ENCODE measurements at regions not wholly inside any gene's neighbourhood (a gene's known extent, or its start where the extent isn't known, plus 50 kb on each side); places are given as distances from the start of the nearest gene placed in this dataset.

- Histone ChIP-seq H3K9me3 (replicated peaks in 1 of 2; ENCODE audit: control insufficient read depth in 2 of 2, insufficient read depth in 1 of 2, low read depth in 1 of 2, low read length in 2 of 2) (no peaks in the 10 kb centered on the region), H3K4me3 (ENCODE audit: low read length in 2 of 2) (no peak overlapping the region), H3K14ac (ENCODE audit: low read length) (no peak overlapping the region), H4K91ac (ENCODE audit: low read depth, low read length, poor library complexity) (no peak overlapping the region), H3K27me3 (ENCODE audit: control insufficient read depth in 3 of 3, insufficient read depth in 3 of 3, low read depth in 1 of 3, low read length in 3 of 3) (no peaks in the 10 kb centered on the region), H2BK15ac (ENCODE audit: low read length) (no peak overlapping the region), H3K4ac (ENCODE audit: low read length) (no peak overlapping the region), H2AK5ac (ENCODE audit: low read depth, low read length) (no peak overlapping the region), H2BK12ac (ENCODE audit: low read length) (no peak overlapping the region), H2BK120ac (ENCODE audit: low read depth, low read length) (no peak overlapping the region), H3K4me1 (ENCODE audit: control insufficient read depth in 2 of 2, insufficient read depth in 1 of 2, low read depth in 1 of 2, low read length in 2 of 2) (peaks cover 0 to 7% of the 10 kb centered on the region in 2 donors), H3K27ac (replicated peaks; ENCODE audit: low read length) (no peak overlapping the region), H4K8ac (ENCODE audit: low read depth, low read length) (no peak overlapping the region), H3K23ac (ENCODE audit: low read depth, low read length, poor library complexity) (no peak overlapping the region), H3K4me2 (ENCODE audit: insufficient read depth, low read length, poor library complexity, severe bottlenecking) (no peak overlapping the region), H3K9ac (ENCODE audit: low read depth, low read length, poor library complexity) (no peak overlapping the region), H3K79me1 (ENCODE audit: low read depth, low read length) (no peaks in the 10 kb centered on the region), H3K18ac (ENCODE audit: low read length) (no peak overlapping the region), H3K36me3 (replicated peaks in 1 of 2; ENCODE audit: control insufficient read depth in 2 of 2, insufficient read depth in 2 of 2, low read length in 2 of 2) (no peaks in the 10 kb centered on the region), H2AFZ (ENCODE audit: low read length) (peak overlapping the region; percentile 47), H2BK5ac (ENCODE audit: low read length) (no peak overlapping the region)
- DNase-seq (ENCODE audit: low spot score) = no peak
- no CpG with 5 or more reads among the region's 4 CpGs for WGBS, 2 donors (ENCODE audit: extremely low coverage in 2 of 2, insufficient read length in 2 of 2, insufficient replicate concordance in 1 of 2)
Measured at GRCh38 chr18:44041961-44042360, 638.7 kb upstream of the SETBP1 start.

GRCh38 chr18:44046376-44046975, 634.2 kb upstream of the SETBP1 start:
- Histone ChIP-seq H3K27ac (replicated peaks; ENCODE audit: low read length) (no peak overlapping the region), H3K9ac (ENCODE audit: low read depth, low read length, poor library complexity) (no peak overlapping the region), H2BK15ac (ENCODE audit: low read length) (no peak overlapping the region), H2AK5ac (ENCODE audit: low read depth, low read length) (no peak overlapping the region), H4K91ac (ENCODE audit: low read depth, low read length, poor library complexity) (no peak overlapping the region), H3K4me2 (ENCODE audit: insufficient read depth, low read length, poor library complexity, severe bottlenecking) (no peak overlapping the region), H2BK5ac (ENCODE audit: low read length) (no peak overlapping the region), H3K36me3 (replicated peaks in 1 of 2; ENCODE audit: control insufficient read depth in 2 of 2, insufficient read depth in 2 of 2, low read length in 2 of 2) (no peaks in the 10 kb centered on the region), H3K9me3 (replicated peaks in 1 of 2; ENCODE audit: control insufficient read depth in 2 of 2, insufficient read depth in 1 of 2, low read depth in 1 of 2, low read length in 2 of 2) (no peaks in the 10 kb centered on the region), H2BK120ac (ENCODE audit: low read depth, low read length) (no peak overlapping the region), H3K23ac (ENCODE audit: low read depth, low read length, poor library complexity) (no peak overlapping the region), H3K4ac (ENCODE audit: low read length) (no peak overlapping the region), H3K14ac (ENCODE audit: low read length) (no peak overlapping the region), H2AFZ (ENCODE audit: low read length) (no peak overlapping the region), H4K8ac (ENCODE audit: low read depth, low read length) (no peak overlapping the region), H3K79me1 (ENCODE audit: low read depth, low read length) (no peaks in the 10 kb centered on the region), H2BK12ac (ENCODE audit: low read length) (no peak overlapping the region), H3K18ac (ENCODE audit: low read length) (no peak overlapping the region), H3K4me1 (ENCODE audit: control insufficient read depth in 2 of 2, insufficient read depth in 1 of 2, low read depth in 1 of 2, low read length in 2 of 2) (peaks cover 0 to 6% of the 10 kb centered on the region in 2 donors), H3K4me3 (ENCODE audit: low read length in 2 of 2) (no peak overlapping the region), H3K27me3 (ENCODE audit: control insufficient read depth in 3 of 3, insufficient read depth in 3 of 3, low read depth in 1 of 3, low read length in 3 of 3) (no peaks in the 10 kb centered on the region)
- no peak for DNase-seq (ENCODE audit: low spot score)
- no CpG with 5 or more reads among the region's 8 CpGs for WGBS, 2 donors (ENCODE audit: extremely low coverage in 2 of 2, insufficient read length in 2 of 2, insufficient replicate concordance in 1 of 2)

GRCh38 chr18:44047585-44047984, 633.1 kb upstream of the SETBP1 start:
- Histone ChIP-seq H3K18ac (ENCODE audit: low read length) (no peak overlapping the region), H3K79me1 (ENCODE audit: low read depth, low read length) (no peaks in the 10 kb centered on the region), H2BK5ac (ENCODE audit: low read length) (no peak overlapping the region), H2AK5ac (ENCODE audit: low read depth, low read length) (no peak overlapping the region), H2BK120ac (ENCODE audit: low read depth, low read length) (no peak overlapping the region), H2BK15ac (ENCODE audit: low read length) (no peak overlapping the region), H3K4me3 (ENCODE audit: low read length in 2 of 2) (no peak overlapping the region), H3K14ac (ENCODE audit: low read length) (no peak overlapping the region), H3K9me3 (replicated peaks in 1 of 2; ENCODE audit: control insufficient read depth in 2 of 2, insufficient read depth in 1 of 2, low read depth in 1 of 2, low read length in 2 of 2) (no peaks in the 10 kb centered on the region), H3K36me3 (replicated peaks in 1 of 2; ENCODE audit: control insufficient read depth in 2 of 2, insufficient read depth in 2 of 2, low read length in 2 of 2) (no peaks in the 10 kb centered on the region), H2BK12ac (ENCODE audit: low read length) (no peak overlapping the region), H3K27me3 (ENCODE audit: control insufficient read depth in 3 of 3, insufficient read depth in 3 of 3, low read depth in 1 of 3, low read length in 3 of 3) (no peaks in the 10 kb centered on the region), H3K4ac (ENCODE audit: low read length) (no peak overlapping the region), H4K8ac (ENCODE audit: low read depth, low read length) (no peak overlapping the region), H3K9ac (ENCODE audit: low read depth, low read length, poor library complexity) (no peak overlapping the region), H3K4me2 (ENCODE audit: insufficient read depth, low read length, poor library complexity, severe bottlenecking) (no peak overlapping the region), H2AFZ (ENCODE audit: low read length) (no peak overlapping the region), H3K23ac (ENCODE audit: low read depth, low read length, poor library complexity) (no peak overlapping the region), H3K27ac (replicated peaks; ENCODE audit: low read length) (no peak overlapping the region), H3K4me1 (ENCODE audit: control insufficient read depth in 2 of 2, insufficient read depth in 1 of 2, low read depth in 1 of 2, low read length in 2 of 2) (no peaks in the 10 kb centered on the region), H4K91ac (ENCODE audit: low read depth, low read length, poor library complexity) (no peak overlapping the region)
- no CpG with 5 or more reads among the region's 3 CpGs for WGBS, 2 donors (ENCODE audit: extremely low coverage in 2 of 2, insufficient read length in 2 of 2, insufficient replicate concordance in 1 of 2)
- DNase-seq (ENCODE audit: low spot score) = no peak

GRCh38 chr18:44048435-44048834, 632.3 kb upstream of the SETBP1 start:
- Histone ChIP-seq H2BK15ac (ENCODE audit: low read length) (no peak overlapping the region), H4K91ac (ENCODE audit: low read depth, low read length, poor library complexity) (no peak overlapping the region), H2BK12ac (ENCODE audit: low read length) (no peak overlapping the region), H3K18ac (ENCODE audit: low read length) (no peak overlapping the region), H2BK120ac (ENCODE audit: low read depth, low read length) (no peak overlapping the region), H3K14ac (ENCODE audit: low read length) (no peak overlapping the region), H3K79me1 (ENCODE audit: low read depth, low read length) (no peaks in the 10 kb centered on the region), H3K4ac (ENCODE audit: low read length) (no peak overlapping the region), H3K4me1 (ENCODE audit: control insufficient read depth in 2 of 2, insufficient read depth in 1 of 2, low read depth in 1 of 2, low read length in 2 of 2) (no peaks in the 10 kb centered on the region), H2BK5ac (ENCODE audit: low read length) (no peak overlapping the region), H3K4me3 (ENCODE audit: low read length in 2 of 2) (no peak overlapping the region), H3K27ac (replicated peaks; ENCODE audit: low read length) (no peak overlapping the region), H3K9ac (ENCODE audit: low read depth, low read length, poor library complexity) (no peak overlapping the region), H3K4me2 (ENCODE audit: insufficient read depth, low read length, poor library complexity, severe bottlenecking) (no peak overlapping the region), H3K36me3 (replicated peaks in 1 of 2; ENCODE audit: control insufficient read depth in 2 of 2, insufficient read depth in 2 of 2, low read length in 2 of 2) (no peaks in the 10 kb centered on the region), H3K23ac (ENCODE audit: low read depth, low read length, poor library complexity) (no peak overlapping the region), H2AFZ (ENCODE audit: low read length) (no peak overlapping the region), H2AK5ac (ENCODE audit: low read depth, low read length) (no peak overlapping the region), H4K8ac (ENCODE audit: low read depth, low read length) (no peak overlapping the region), H3K27me3 (ENCODE audit: control insufficient read depth in 3 of 3, insufficient read depth in 3 of 3, low read depth in 1 of 3, low read length in 3 of 3) (no peaks in the 10 kb centered on the region), H3K9me3 (replicated peaks in 1 of 2; ENCODE audit: control insufficient read depth in 2 of 2, insufficient read depth in 1 of 2, low read depth in 1 of 2, low read length in 2 of 2) (no peaks in the 10 kb centered on the region)
- no CpG with 5 or more reads among the region's 3 CpGs for WGBS, 2 donors (ENCODE audit: extremely low coverage in 2 of 2, insufficient read length in 2 of 2, insufficient replicate concordance in 1 of 2)
- DNase-seq (ENCODE audit: low spot score) = no peak
